HL-60 (cell line): ENCODE measurements at regions not wholly inside any gene's neighbourhood (a gene's known extent, or its start where the extent isn't known, plus 50 kb on each side); places are given as distances from the start of the nearest gene placed in this dataset.

Experiments
- CTCF ChIP-seq: IDR thresholded peaks from one replicate; pipeline ENCODE4 v1.5.1; 2011; ENCODE audit warnings: low read length, control low read depth, inconsistent platforms; ENCODE audit not compliant: insufficient read depth
- POLR2AphosphoS5 ChIP-seq: IDR thresholded peaks from 2 replicates; pipeline ENCODE4 v1.6.1; 2012; ENCODE audit warnings: low read depth

- TF ChIP-seq POLR2AphosphoS5: no peak
- TF ChIP-seq CTCF: no peak
These were observed 57.9 kb upstream of the PPP2R3A start for GRCh38 chr3:135907422-135908165.
